ENCODE measurements at regions not wholly inside any gene's neighbourhood (a gene's known extent, or its start where the extent isn't known, plus 50 kb on each side); places are given as distances from the start of the nearest gene placed in this dataset.
"Not testable (repeated sequence)": the region's sequence is repeated elsewhere in the genome, so short reads cannot be mapped to it uniquely, and the experiment has no call there.

GRCh38 chr18:64379662-64380061, 230.8 kb upstream of the LINC00305 start:
- H4K20me1 ChIP-seq (ENCODE audit: low read length) = no peaks in the 10 kb centered on the region
- H2AFZ ChIP-seq (ENCODE audit: low read length) = no peak overlapping the region
- no peak overlapping the region for H3K9ac ChIP-seq (ENCODE audit: low read length)
- POLR2A ChIA-PET (ENCODE audit: unreplicated experiment) = no interaction called here
- TF ChIP-seq EZH2phosphoT487 (IDR thresholded peaks at IDR 0.05; ENCODE audit: borderline replicate concordance, low read length) (no peak), CTCF (conservative IDR thresholded peaks at IDR 0.05; ENCODE audit: low read depth, low read length) (no peak), EZH2 (IDR thresholded peaks at IDR 0.05; ENCODE audit: low read length, unreplicated experiment) (no peak)
- no peak overlapping the region for H3K4me2 ChIP-seq (ENCODE audit: low read length)
- no peak overlapping the region for H3K4me3 ChIP-seq (ENCODE audit: low read length)
- H3K27ac ChIP-seq (ENCODE audit: low read length) = no peak overlapping the region
- H3K79me2 ChIP-seq (ENCODE audit: low read length) = no peaks in the 10 kb centered on the region
- CTCF ChIA-PET = no interaction called here
- no peaks in the 10 kb centered on the region for H3K36me3 ChIP-seq (ENCODE audit: low read depth, low read length)
- peaks cover 6% of the 10 kb centered on the region; the same call in 1 of the 2 replicates for H3K27me3 ChIP-seq (ENCODE audit: low read length)
- intact Hi-C loops (cut with micrococcal nuclease) = no loop called here
- no TSS peak for BruUV-seq (replicated peaks)
- no peaks in the 10 kb centered on the region for H3K9me2 ChIP-seq (replicated peaks; ENCODE audit: low read length)
- no peak for DNase-seq
- no peaks in the 10 kb centered on the region for H3K9me3 ChIP-seq (ENCODE audit: low read length)
- H3K4me1 ChIP-seq (ENCODE audit: insufficient read depth, low read length) = no peaks in the 10 kb centered on the region
- no peak for ATAC-seq
- no peaks in the 10 kb centered on the region for H3F3A ChIP-seq (ENCODE audit: low read length, unreplicated experiment)

- Histone ChIP-seq H4K20me1 (ENCODE audit: low read length) (no peaks in the 10 kb centered on the region), H3K9ac (ENCODE audit: low read length) (no peak overlapping the region), H3F3A (ENCODE audit: low read length, unreplicated experiment) (no peaks in the 10 kb centered on the region), H3K4me1 (ENCODE audit: insufficient read depth, low read length) (no peaks in the 10 kb centered on the region), H3K36me3 (ENCODE audit: low read depth, low read length) (no peaks in the 10 kb centered on the region), H3K27ac (ENCODE audit: low read length) (no peak overlapping the region), H3K27me3 (ENCODE audit: low read length) (peaks cover 6% of the 10 kb centered on the region; the same call in 1 of the 2 replicates), H3K4me3 (ENCODE audit: low read length) (no peak overlapping the region), H2AFZ (ENCODE audit: low read length) (no peak overlapping the region), H3K9me3 (ENCODE audit: low read length) (no peaks in the 10 kb centered on the region), H3K4me2 (ENCODE audit: low read length) (no peak overlapping the region), H3K79me2 (ENCODE audit: low read length) (no peaks in the 10 kb centered on the region), H3K9me2 (replicated peaks; ENCODE audit: low read length) (no peaks in the 10 kb centered on the region)
- ChIA-PET POLR2A (ENCODE audit: unreplicated experiment) (no interaction called here), CTCF (no interaction called here)
- ATAC-seq (no peak), DNase-seq (no peak)
- no TSS peak for BruUV-seq (replicated peaks)
- intact Hi-C loops (cut with micrococcal nuclease) = no loop called here
- no peak for TF ChIP-seq EZH2phosphoT487 (IDR thresholded peaks at IDR 0.05; ENCODE audit: borderline replicate concordance, low read length)
- no peak for TF ChIP-seq CTCF (conservative IDR thresholded peaks at IDR 0.05; ENCODE audit: low read depth, low read length)
- no peak for TF ChIP-seq EZH2 (IDR thresholded peaks at IDR 0.05; ENCODE audit: low read length, unreplicated experiment)
Observed at GRCh38 chr18:64377446-64377845, 228.6 kb upstream of the LINC00305 start.

GRCh38 chr18:64372850-64373249, 224.0 kb upstream of the LINC00305 start:
- DNase-seq (no peak), ATAC-seq (no peak)
- Histone ChIP-seq H3K9me2 (replicated peaks; ENCODE audit: low read length) (no peaks in the 10 kb centered on the region), H3K9ac (ENCODE audit: low read length) (no peak overlapping the region), H3K4me2 (ENCODE audit: low read length) (no peak overlapping the region), H3F3A (ENCODE audit: low read length, unreplicated experiment) (no peaks in the 10 kb centered on the region), H3K36me3 (ENCODE audit: low read depth, low read length) (no peaks in the 10 kb centered on the region), H3K27me3 (ENCODE audit: low read length) (peaks cover 10% of the 10 kb centered on the region; the same call in 1 of the 2 replicates), H3K9me3 (ENCODE audit: low read length) (no peaks in the 10 kb centered on the region), H3K4me1 (ENCODE audit: insufficient read depth, low read length) (no peaks in the 10 kb centered on the region), H3K27ac (ENCODE audit: low read length) (no peak overlapping the region), H3K79me2 (ENCODE audit: low read length) (no peaks in the 10 kb centered on the region), H3K4me3 (ENCODE audit: low read length) (no peak overlapping the region), H4K20me1 (ENCODE audit: low read length) (no peaks in the 10 kb centered on the region), H2AFZ (ENCODE audit: low read length) (no peak overlapping the region)
- ChIA-PET POLR2A (ENCODE audit: unreplicated experiment) (no interaction called here), CTCF (no interaction called here)
- intact Hi-C loops (cut with micrococcal nuclease) = no loop called here
- TF ChIP-seq EZH2phosphoT487 (IDR thresholded peaks at IDR 0.05; ENCODE audit: borderline replicate concordance, low read length) = no peak
- no peak for TF ChIP-seq CTCF (conservative IDR thresholded peaks at IDR 0.05; ENCODE audit: low read depth, low read length)
- TF ChIP-seq EZH2 (IDR thresholded peaks at IDR 0.05; ENCODE audit: low read length, unreplicated experiment) = no peak
- no TSS peak for BruUV-seq (replicated peaks)

- H3K79me2 ChIP-seq (ENCODE audit: low read length); H3K9ac ChIP-seq (ENCODE audit: low read length); H3K4me3 ChIP-seq (ENCODE audit: low read length); CTCF ChIA-PET; H3K36me3 ChIP-seq (ENCODE audit: low read depth, low read length); H3K9me3 ChIP-seq (ENCODE audit: low read length); H3F3A ChIP-seq (ENCODE audit: low read length, unreplicated experiment); H4K20me1 ChIP-seq (ENCODE audit: low read length); POLR2A ChIA-PET (ENCODE audit: unreplicated experiment); H3K27ac ChIP-seq (ENCODE audit: low read length); DNase-seq; ATAC-seq; BruUV-seq (replicated peaks); H3K4me1 ChIP-seq (ENCODE audit: insufficient read depth, low read length); H3K27me3 ChIP-seq (ENCODE audit: low read length); H3K9me2 ChIP-seq (replicated peaks; ENCODE audit: low read length); H2AFZ ChIP-seq (ENCODE audit: low read length); H3K4me2 ChIP-seq (ENCODE audit: low read length); intact Hi-C loops (cut with micrococcal nuclease): not testable (repeated sequence)
Observed at GRCh38 chr18:64369830-64370440, 221.0 kb upstream of the LINC00305 start.

All from PC-3 (cell line).